Suprapubic skin (tissue), 4 donors: ENCODE measurements at regions not wholly inside any gene's neighbourhood (a gene's known extent, or its start where the extent isn't known, plus 50 kb on each side); places are given as distances from the start of the nearest gene placed in this dataset.

Experiments
- EP300 ChIP-seq: sonication (generic); formaldehyde crosslinking; IDR thresholded peaks from one replicate; pipeline ENCODE4 v1.6.1; 2017; ENCODE audit warnings: antibody characterized with exemption
- POLR2A ChIP-seq, 2 donors: fragments of 450-650 bp; IDR thresholded peaks; one replicate each; pipeline ENCODE4 v1.6.1; 2017; ENCODE audit warnings: antibody characterized with exemption in 2 of 2, mild to moderate bottlenecking in 2 of 2, moderate library complexity in 2 of 2
- POLR2AphosphoS5 ChIP-seq, 3 donors: sonication (generic); formaldehyde crosslinking; IDR thresholded peaks; one replicate each; pipeline ENCODE4 v1.6.1; 2017; ENCODE audit warnings: antibody characterized with exemption in 3 of 3
- TF ChIP-seq, protein P1 (sequence below), 2 donors: fragments of 200-600 bp in 1 of 2; fragments of 450-650 bp in 1 of 2; sonication (generic) in 1 of 2; IDR thresholded peaks; one replicate each; pipeline ENCODE4 v1.5.1; 2016 to 2019; ENCODE audit warnings: antibody characterized with exemption in 2 of 2, mild to moderate bottlenecking in 1 of 2, moderate library complexity in 1 of 2

DNA sequence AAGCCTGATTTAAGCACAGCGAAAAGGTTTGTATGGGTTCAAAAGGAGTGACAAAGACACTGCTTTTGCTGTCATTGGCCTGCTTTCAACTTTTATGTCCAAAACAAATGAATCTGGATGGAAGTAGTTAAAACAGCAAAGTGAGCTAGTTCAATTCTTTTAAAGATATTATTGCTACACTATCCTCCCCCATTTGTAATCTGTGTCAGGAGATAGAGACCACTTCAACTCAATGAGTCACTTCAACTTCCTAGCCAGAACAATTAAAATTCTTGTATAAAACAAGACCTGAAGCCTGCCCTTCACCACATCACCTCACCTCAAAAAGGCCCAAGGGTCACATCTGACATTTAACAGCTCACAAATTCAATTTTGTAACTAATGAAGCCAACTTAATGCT lies 364.1 kb upstream of the LYPLAL1 start:
- no peak for TF ChIP-seq POLR2A (IDR thresholded peaks at IDR 0.05)
- TF ChIP-seq, protein P1, sequence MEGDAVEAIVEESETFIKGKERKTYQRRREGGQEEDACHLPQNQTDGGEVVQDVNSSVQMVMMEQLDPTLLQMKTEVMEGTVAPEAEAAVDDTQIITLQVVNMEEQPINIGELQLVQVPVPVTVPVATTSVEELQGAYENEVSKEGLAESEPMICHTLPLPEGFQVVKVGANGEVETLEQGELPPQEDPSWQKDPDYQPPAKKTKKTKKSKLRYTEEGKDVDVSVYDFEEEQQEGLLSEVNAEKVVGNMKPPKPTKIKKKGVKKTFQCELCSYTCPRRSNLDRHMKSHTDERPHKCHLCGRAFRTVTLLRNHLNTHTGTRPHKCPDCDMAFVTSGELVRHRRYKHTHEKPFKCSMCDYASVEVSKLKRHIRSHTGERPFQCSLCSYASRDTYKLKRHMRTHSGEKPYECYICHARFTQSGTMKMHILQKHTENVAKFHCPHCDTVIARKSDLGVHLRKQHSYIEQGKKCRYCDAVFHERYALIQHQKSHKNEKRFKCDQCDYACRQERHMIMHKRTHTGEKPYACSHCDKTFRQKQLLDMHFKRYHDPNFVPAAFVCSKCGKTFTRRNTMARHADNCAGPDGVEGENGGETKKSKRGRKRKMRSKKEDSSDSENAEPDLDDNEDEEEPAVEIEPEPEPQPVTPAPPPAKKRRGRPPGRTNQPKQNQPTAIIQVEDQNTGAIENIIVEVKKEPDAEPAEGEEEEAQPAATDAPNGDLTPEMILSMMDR (IDR thresholded peaks at IDR 0.05) = no peak
- no peak for TF ChIP-seq EP300
- no peak for TF ChIP-seq POLR2AphosphoS5 (IDR thresholded peaks at IDR 0.05)
